Osteocyte (in vitro differentiated cells): ENCODE measurements at regions not wholly inside any gene's neighbourhood (a gene's known extent, or its start where the extent isn't known, plus 50 kb on each side); places are given as distances from the start of the nearest gene placed in this dataset.

ENCODE experiments used
- DNase-seq: peaks from one replicate; pipeline ENCODE4 v3.0.0; 2021; ENCODE audit warnings: mixed read lengths; ENCODE audit not compliant: unreplicated experiment; ENCODE audit errors: extremely low spot score
- H3K27ac Mint-ChIP-seq: one replicate; pipeline ENCODE4 v1.8.0; 2021; ENCODE audit warnings: mild to moderate bottlenecking, mixed read lengths; ENCODE audit not compliant: unreplicated experiment
- H3K27me3 Mint-ChIP-seq: one replicate; pipeline ENCODE4 v1.8.0; 2021; ENCODE audit warnings: mixed read lengths; ENCODE audit not compliant: unreplicated experiment
- H3K36me3 Mint-ChIP-seq: one replicate; pipeline ENCODE4 v1.8.0; 2021; ENCODE audit warnings: mixed read lengths; ENCODE audit not compliant: unreplicated experiment
- H3K4me1 Mint-ChIP-seq: one replicate; pipeline ENCODE4 v1.8.0; 2021; ENCODE audit warnings: mixed read lengths; ENCODE audit not compliant: unreplicated experiment
- H3K4me3 Mint-ChIP-seq: one replicate; pipeline ENCODE4 v1.8.0; 2021; ENCODE audit warnings: mild to moderate bottlenecking, moderate library complexity, mixed read lengths; ENCODE audit not compliant: unreplicated experiment
- H3K9me3 Mint-ChIP-seq: one replicate; pipeline ENCODE4 v1.8.0; 2021; ENCODE audit warnings: mixed read lengths; ENCODE audit not compliant: unreplicated experiment
- CTCF ChIP-seq: fragments of 200-600 bp; sonication (generic); IDR thresholded peaks from 2 replicates; pipeline ENCODE4 v1.5.0; 2021; ENCODE audit warnings: antibody characterized with exemption, mild to moderate bottlenecking, moderate library complexity

GRCh38 chr13:54387625-54388024, 1359.0 kb downstream of the OLFM4 start:
- Mint-ChIP-seq H3K4me1 (no peaks in the 10 kb centered on the region), H3K9me3 (peaks cover 32% of the 10 kb centered on the region), H3K27me3 (no peaks in the 10 kb centered on the region), H3K27ac (no peak overlapping the region), H3K36me3 (no peaks in the 10 kb centered on the region), H3K4me3 (no peak overlapping the region)
- no peak for TF ChIP-seq CTCF
- DNase-seq: no peak

GRCh38 chr13:54390841-54391240, 1362.2 kb downstream of the OLFM4 start:
- Mint-ChIP-seq H3K27ac (no peak overlapping the region), H3K36me3 (no peaks in the 10 kb centered on the region), H3K27me3 (no peaks in the 10 kb centered on the region), H3K4me1 (no peaks in the 10 kb centered on the region), H3K9me3 (peaks cover 34% of the 10 kb centered on the region), H3K4me3 (no peak overlapping the region)
- no peak for TF ChIP-seq CTCF
- no peak for DNase-seq

- H3K4me1 Mint-ChIP-seq: no peaks in the 10 kb centered on the region
- DNase-seq: no peak
- peaks cover 15% of the 10 kb centered on the region for H3K9me3 Mint-ChIP-seq
- H3K4me3 Mint-ChIP-seq: no peak overlapping the region
- H3K27me3 Mint-ChIP-seq: no peaks in the 10 kb centered on the region
- no peaks in the 10 kb centered on the region for H3K36me3 Mint-ChIP-seq
- H3K27ac Mint-ChIP-seq: no peak overlapping the region
- TF ChIP-seq CTCF: no peak
Observed at GRCh38 chr13:54394085-54394700, 1365.6 kb downstream of the OLFM4 start.

GRCh38 chr13:54394908-54395307, 1366.3 kb downstream of the OLFM4 start:
- H3K27me3 Mint-ChIP-seq: no peaks in the 10 kb centered on the region
- DNase-seq: no peak
- no peak overlapping the region for H3K27ac Mint-ChIP-seq
- H3K4me1 Mint-ChIP-seq: no peaks in the 10 kb centered on the region
- H3K9me3 Mint-ChIP-seq: peaks cover 15% of the 10 kb centered on the region
- H3K36me3 Mint-ChIP-seq: no peaks in the 10 kb centered on the region
- TF ChIP-seq CTCF: no peak
- H3K4me3 Mint-ChIP-seq: no peak overlapping the region

GRCh38 chr13:54402495-54402894, 1373.9 kb downstream of the OLFM4 start:
- DNase-seq: no peak
- H3K36me3 Mint-ChIP-seq: no peaks in the 10 kb centered on the region
- TF ChIP-seq CTCF: no peak
- no peak overlapping the region for H3K27ac Mint-ChIP-seq
- no peak overlapping the region for H3K4me3 Mint-ChIP-seq
- H3K27me3 Mint-ChIP-seq: no peaks in the 10 kb centered on the region
- H3K9me3 Mint-ChIP-seq: peaks cover 26% of the 10 kb centered on the region
- no peaks in the 10 kb centered on the region for H3K4me1 Mint-ChIP-seq
